HCT116 (cell line): ENCODE measurements at regions not wholly inside any gene's neighbourhood (a gene's known extent, or its start where the extent isn't known, plus 50 kb on each side); places are given as distances from the start of the nearest gene placed in this dataset.

Experiments
- ATAC-seq: fragments of 200-7000 bp; cut with Tn5 transposase; 2 replicates; pipeline ENCODE4 v1.9.1; 2020; ENCODE audit warnings: mild to moderate bottlenecking, moderate library complexity
- BruUV-seq: library from RNA; stranded (reverse); fragments of 400-500 nt; replicated peaks from 2 replicates; lab custom pipeline; 2021; lab: Mats Ljungman, UMichigan
- CTCF ChIA-PET: fragments of 300-600 bp; sonication (Branson Sonifier 250); formaldehyde crosslinking; loops from one replicate; lab custom pipeline; 2021; ENCODE audit warnings: antibody characterized with exemption; lab: Charles Lee
- POLR2A ChIA-PET: fragments of 300-600, 350-600 bp; sonication (Branson Sonifier 250); formaldehyde crosslinking; loops from one replicate; lab custom pipeline; 2021; ENCODE audit warnings: antibody characterized with exemption; lab: Charles Lee
- RAD21 ChIA-PET, 2 experiments: fragments of 300-600 bp; sonication (Branson Sonifier 250); formaldehyde crosslinking; loops; one replicate each; lab custom pipeline; 2023; ENCODE audit warnings: low total read pairs in 2 of 2; ENCODE audit not compliant: uncharacterized antibody in 2 of 2, unreplicated experiment in 2 of 2, low non-redundant PET in 1 of 2; lab: Charles Lee
- DNase-seq: peaks from one replicate; pipeline ENCODE4 v3.0.0-alpha.2; 2010; ENCODE audit warnings: low read depth, low spot score
- H2AFZ ChIP-seq: fragments of 200-600 bp; shearing (Covaris generic), sonication (generic); 2 replicates; pipeline ENCODE4 v1.6.1; 2017; ENCODE audit warnings: low read depth, mixed run types, mixed read lengths, antibody characterized with exemption, low read length; ENCODE audit not compliant: poor library complexity, severe bottlenecking
- H3K27ac ChIP-seq: 2 replicates; pipeline ENCODE4 v1.5.1; 2012; ENCODE audit warnings: low read depth, low read length
- H3K27me3 ChIP-seq: fragments of 200-600 bp; sonication (generic); 2 replicates; pipeline ENCODE4 v1.6.1; 2016; ENCODE audit warnings: mixed run types, low read length, mixed read lengths; ENCODE audit not compliant: insufficient read depth
- H3K36me3 ChIP-seq, 2 experiments: fragments of 200-500 bp in 1 of 2; fragments of 200-600 bp in 1 of 2; sonication (Bioruptor generic) in 1 of 2; sonication (generic) in 1 of 2; 2 replicates each; pipeline versions ENCODE4 v1.5.1 to v1.6.1; 2014 to 2016; ENCODE audit warnings: low read length in 2 of 2, inconsistent platforms in 1 of 2, mixed read lengths in 1 of 2, mixed run types in 1 of 2; ENCODE audit not compliant: insufficient read depth in 2 of 2, control insufficient read depth in 1 of 2
- H3K4me1 ChIP-seq, 2 experiments: fragments of 200-600 bp in 1 of 2; sonication (generic) in 1 of 2; 2 replicates each; pipeline versions ENCODE4 v1.5.1 to v1.6.1; 2012 to 2017; ENCODE audit warnings: low read length in 2 of 2, inconsistent platforms in 1 of 2, mild to moderate bottlenecking in 1 of 2, mixed read lengths in 1 of 2, mixed run types in 1 of 2, moderate library complexity in 1 of 2; ENCODE audit not compliant: insufficient read depth in 2 of 2, control insufficient read depth in 1 of 2
- H3K4me2 ChIP-seq: fragments of 200-600 bp; sonication (generic); 2 replicates; pipeline ENCODE4 v1.6.1; 2017; ENCODE audit warnings: mixed run types, low read length, mixed read lengths
- H3K4me3 ChIP-seq, 2 experiments: fragments of 200-600 bp in 1 of 2; sonication (generic) in 1 of 2; replicated peaks in 1 of 2; 2 replicates each; pipeline ENCODE4 v1.5.1; 2011 to 2016; ENCODE audit warnings: low read length in 2 of 2, control low read depth in 1 of 2, low read depth in 1 of 2, mild to moderate bottlenecking in 1 of 2, mixed read lengths in 1 of 2, mixed run types in 1 of 2
- H3K79me2 ChIP-seq: fragments of 200-600 bp; sonication (generic); 2 replicates; pipeline ENCODE4 v1.6.1; 2017; ENCODE audit warnings: mild to moderate bottlenecking, mixed run types, low read length, moderate library complexity, mixed read lengths; ENCODE audit not compliant: insufficient read depth
- H3K9ac ChIP-seq: fragments of 200-600 bp; sonication (generic); 2 replicates; pipeline ENCODE4 v1.6.1; 2016; ENCODE audit warnings: low read length, mixed read lengths
- H3K9me2 ChIP-seq: fragments of 200-600 bp; sonication (generic), shearing (Covaris generic); 2 replicates; pipeline ENCODE4 v1.6.1; 2017; ENCODE audit warnings: mixed run types, mild to moderate bottlenecking, moderate library complexity; ENCODE audit not compliant: insufficient read depth
- H3K9me3 ChIP-seq, 2 experiments: fragments of 200-500 bp in 1 of 2; fragments of 200-600 bp in 1 of 2; sonication (Bioruptor generic) in 1 of 2; sonication (generic) in 1 of 2; 2 replicates each; pipeline ENCODE4 v1.6.1; 2014 to 2017; ENCODE audit warnings: low read length in 2 of 2, mixed read lengths in 2 of 2, inconsistent platforms in 1 of 2, low read depth in 1 of 2, mild to moderate bottlenecking in 1 of 2, mixed run types in 1 of 2, moderate library complexity in 1 of 2; ENCODE audit not compliant: control insufficient read depth in 1 of 2, insufficient read depth in 1 of 2
- H4K20me1 ChIP-seq: fragments of 200-600 bp; sonication (generic), shearing (Covaris generic); 2 replicates; pipeline ENCODE4 v1.6.1; 2017; ENCODE audit warnings: mixed run types, mild to moderate bottlenecking, moderate library complexity; ENCODE audit not compliant: insufficient read depth
- CBX3 ChIP-seq: IDR thresholded peaks from 2 replicates; pipeline ENCODE4 v1.6.1; 2012; ENCODE audit warnings: low read depth
- CEBPB ChIP-seq: IDR thresholded peaks from 2 replicates; pipeline ENCODE4 v1.6.1; 2012; ENCODE audit warnings: low read depth
- EGR1 ChIP-seq: IDR thresholded peaks from 2 replicates; pipeline ENCODE4 v1.6.1; 2012; ENCODE audit warnings: low read depth
- ELF1 ChIP-seq: IDR thresholded peaks from 2 replicates; pipeline ENCODE4 v1.6.1; 2012; ENCODE audit warnings: low read depth, borderline replicate concordance
- EZH2 ChIP-seq: fragments of 200-600 bp; sonication (generic); IDR thresholded peaks from 2 replicates; pipeline ENCODE4 v1.6.1; 2017; ENCODE audit warnings: antibody characterized with exemption, mixed run types
- EZH2phosphoT487 ChIP-seq: fragments of 200-600 bp; IDR thresholded peaks from 2 replicates; pipeline ENCODE4 v1.6.1; 2018; ENCODE audit warnings: antibody characterized with exemption, borderline replicate concordance
- FOSL1 ChIP-seq: IDR thresholded peaks from 2 replicates; pipeline ENCODE4 v1.6.1; 2012; ENCODE audit warnings: low read depth
- POLR2A ChIP-seq: IDR thresholded peaks from 2 replicates; pipeline ENCODE4 v1.7.0; 2011; ENCODE audit warnings: borderline replicate concordance; ENCODE audit not compliant: insufficient read depth, insufficient read length; ENCODE audit errors: extremely low read depth
- RAD21 ChIP-seq: IDR thresholded peaks from 2 replicates; pipeline ENCODE4 v1.6.1; 2012; ENCODE audit warnings: low read depth, mild to moderate bottlenecking
- REST ChIP-seq: IDR thresholded peaks from 2 replicates; pipeline ENCODE4 v1.6.1; 2012; ENCODE audit warnings: low read depth
- SIN3A ChIP-seq: IDR thresholded peaks from 2 replicates; pipeline ENCODE4 v1.6.1; 2012; ENCODE audit warnings: low read depth
- SRF ChIP-seq: IDR thresholded peaks from 2 replicates; pipeline ENCODE4 v1.6.1; 2012; ENCODE audit warnings: low read depth
- TCF7L2 ChIP-seq: IDR thresholded peaks from 2 replicates; pipeline ENCODE4 v1.7.0; 2011; ENCODE audit warnings: borderline replicate concordance, inconsistent platforms; ENCODE audit not compliant: insufficient read depth, insufficient read length; ENCODE audit errors: extremely low read depth
- ZBTB33 ChIP-seq: IDR thresholded peaks from 2 replicates; pipeline ENCODE4 v1.6.1; 2011; ENCODE audit warnings: mild to moderate bottlenecking, low read length, moderate library complexity; ENCODE audit not compliant: insufficient replicate concordance; ENCODE audit errors: extremely low read depth
- ZFX ChIP-seq: fragments of 450-650 bp; IDR thresholded peaks from 2 replicates; pipeline ENCODE4 v1.6.1; 2017
- ZNF274 ChIP-seq: fragments of 200-500 bp; sonication (Bioruptor generic); IDR thresholded peaks from 2 replicates; pipeline ENCODE4 v1.6.1; 2014; ENCODE audit warnings: mild to moderate bottlenecking, low read depth, low read length, inconsistent platforms
- intact Hi-C: fragments of 100-400 bp; cut with micrococcal nuclease; formaldehyde crosslinking; loops from 2 replicates; pipeline ENCODE4 v1.10.0; 2022
- TF ChIP-seq, protein P1 (sequence below): IDR thresholded peaks from 2 replicates; pipeline ENCODE4 v1.6.1; 2012
- TF ChIP-seq, protein P2 (sequence below), 3 experiments: fragments of 200-600 bp in 1 of 3; sonication (generic) in 1 of 3; IDR thresholded peaks in 2 of 3; conservative IDR thresholded peaks in 1 of 3; 2 replicates each; pipeline ENCODE4 v1.5.1; 2012 to 2017; ENCODE audit warnings: low read depth in 2 of 3, low read length in 2 of 3, antibody characterized with exemption in 1 of 3, borderline replicate concordance in 1 of 3, control low read depth in 1 of 3, mild to moderate bottlenecking in 1 of 3, mixed read lengths in 1 of 3, mixed run types in 1 of 3, moderate library complexity in 1 of 3; ENCODE audit not compliant: insufficient read depth in 1 of 3

GRCh38 chr13:40356011-40356410 lies 310.4 kb downstream of the FOXO1 start:
- intact Hi-C loops = no loop called here
- Histone ChIP-seq H3K9ac (no peak overlapping the region), H3K27me3 (no peaks in the 10 kb centered on the region), H3K9me2 (no peaks in the 10 kb centered on the region), H3K27ac (no peak overlapping the region), H3K4me3 (no peak overlapping the region), H2AFZ (no peak overlapping the region), H3K4me2 (no peak overlapping the region), H3K79me2 (no peaks in the 10 kb centered on the region), H3K4me1 (no peaks in the 10 kb centered on the region), H3K36me3 (no peaks in the 10 kb centered on the region), H3K9me3 (no peaks in the 10 kb centered on the region), H4K20me1 (no peaks in the 10 kb centered on the region)
- TF ChIP-seq TCF7L2 (no peak), EZH2 (no peak), CBX3 (no peak), SIN3A (no peak), EGR1 (no peak), EZH2phosphoT487 (no peak), SRF (no peak), ELF1 (no peak), ZNF274 (no peak), POLR2A (no peak), RAD21 (no peak), ZBTB33 (no peak), REST (no peak), CEBPB (no peak), ZFX (no peak), FOSL1 (no peak)
- TF ChIP-seq, protein P1, sequence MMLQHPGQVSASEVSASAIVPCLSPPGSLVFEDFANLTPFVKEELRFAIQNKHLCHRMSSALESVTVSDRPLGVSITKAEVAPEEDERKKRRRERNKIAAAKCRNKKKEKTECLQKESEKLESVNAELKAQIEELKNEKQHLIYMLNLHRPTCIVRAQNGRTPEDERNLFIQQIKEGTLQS = no peak
- TF ChIP-seq, protein P2, sequence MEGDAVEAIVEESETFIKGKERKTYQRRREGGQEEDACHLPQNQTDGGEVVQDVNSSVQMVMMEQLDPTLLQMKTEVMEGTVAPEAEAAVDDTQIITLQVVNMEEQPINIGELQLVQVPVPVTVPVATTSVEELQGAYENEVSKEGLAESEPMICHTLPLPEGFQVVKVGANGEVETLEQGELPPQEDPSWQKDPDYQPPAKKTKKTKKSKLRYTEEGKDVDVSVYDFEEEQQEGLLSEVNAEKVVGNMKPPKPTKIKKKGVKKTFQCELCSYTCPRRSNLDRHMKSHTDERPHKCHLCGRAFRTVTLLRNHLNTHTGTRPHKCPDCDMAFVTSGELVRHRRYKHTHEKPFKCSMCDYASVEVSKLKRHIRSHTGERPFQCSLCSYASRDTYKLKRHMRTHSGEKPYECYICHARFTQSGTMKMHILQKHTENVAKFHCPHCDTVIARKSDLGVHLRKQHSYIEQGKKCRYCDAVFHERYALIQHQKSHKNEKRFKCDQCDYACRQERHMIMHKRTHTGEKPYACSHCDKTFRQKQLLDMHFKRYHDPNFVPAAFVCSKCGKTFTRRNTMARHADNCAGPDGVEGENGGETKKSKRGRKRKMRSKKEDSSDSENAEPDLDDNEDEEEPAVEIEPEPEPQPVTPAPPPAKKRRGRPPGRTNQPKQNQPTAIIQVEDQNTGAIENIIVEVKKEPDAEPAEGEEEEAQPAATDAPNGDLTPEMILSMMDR (IDR thresholded peaks at IDR 0.05 in 2 of 3, conservative IDR thresholded peaks at IDR 0.05 in 1 of 3; ENCODE audit: borderline replicate concordance in 1 of 3, insufficient read depth in 1 of 3, low read depth in 2 of 3, low read length in 2 of 3) = no peak
- no peak for ATAC-seq
- BruUV-seq = no TSS peak
- ChIA-PET CTCF (no interaction called here), RAD21 (no interaction called here), POLR2A (no interaction called here)
- no peak for DNase-seq
